Chondrocyte (in vitro differentiated cells): ENCODE measurements at regions not wholly inside any gene's neighbourhood (a gene's known extent, or its start where the extent isn't known, plus 50 kb on each side); places are given as distances from the start of the nearest gene placed in this dataset.

Source experiments
- DNase-seq: peaks from one replicate; pipeline ENCODE4 v3.0.0; 2021; ENCODE audit warnings: mixed read lengths, low spot score
- H3K27ac Mint-ChIP-seq: one replicate; pipeline ENCODE4 v1.8.0; 2021; ENCODE audit warnings: mild to moderate bottlenecking, moderate library complexity, mixed read lengths; ENCODE audit not compliant: unreplicated experiment
- H3K27me3 Mint-ChIP-seq: 2 replicates; pipeline ENCODE4 v1.8.0; 2021; ENCODE audit warnings: low read depth, mixed read lengths
- H3K36me3 Mint-ChIP-seq: 2 replicates; pipeline ENCODE4 v1.8.0; 2021; ENCODE audit warnings: low read depth, mixed read lengths
- H3K4me1 Mint-ChIP-seq: 2 replicates; pipeline ENCODE4 v1.8.0; 2021; ENCODE audit warnings: low read depth, mild to moderate bottlenecking, mixed read lengths
- H3K4me3 Mint-ChIP-seq: one replicate; pipeline ENCODE4 v1.8.0; 2021; ENCODE audit warnings: mild to moderate bottlenecking, moderate library complexity, mixed read lengths; ENCODE audit not compliant: unreplicated experiment
- H3K9me3 Mint-ChIP-seq: 2 replicates; pipeline ENCODE4 v1.8.0; 2021; ENCODE audit warnings: low read depth, mixed read lengths
- TF ChIP-seq, protein P1 (sequence below): fragments of 200-600 bp; sonication (generic); IDR thresholded peaks from 2 replicates; pipeline ENCODE4 v1.5.0; 2021; ENCODE audit warnings: antibody characterized with exemption, mild to moderate bottlenecking, moderate library complexity

GRCh38 chr9:106127776-106128175, 433.4 kb downstream of the TMEM38B start:
- Mint-ChIP-seq H3K27me3 (no peaks in the 10 kb centered on the region), H3K36me3 (no peaks in the 10 kb centered on the region), H3K9me3 (peaks cover 9% of the 10 kb centered on the region), H3K27ac (no peak overlapping the region), H3K4me1 (no peaks in the 10 kb centered on the region), H3K4me3 (no peak overlapping the region)
- no peak for DNase-seq
- TF ChIP-seq, protein P1, sequence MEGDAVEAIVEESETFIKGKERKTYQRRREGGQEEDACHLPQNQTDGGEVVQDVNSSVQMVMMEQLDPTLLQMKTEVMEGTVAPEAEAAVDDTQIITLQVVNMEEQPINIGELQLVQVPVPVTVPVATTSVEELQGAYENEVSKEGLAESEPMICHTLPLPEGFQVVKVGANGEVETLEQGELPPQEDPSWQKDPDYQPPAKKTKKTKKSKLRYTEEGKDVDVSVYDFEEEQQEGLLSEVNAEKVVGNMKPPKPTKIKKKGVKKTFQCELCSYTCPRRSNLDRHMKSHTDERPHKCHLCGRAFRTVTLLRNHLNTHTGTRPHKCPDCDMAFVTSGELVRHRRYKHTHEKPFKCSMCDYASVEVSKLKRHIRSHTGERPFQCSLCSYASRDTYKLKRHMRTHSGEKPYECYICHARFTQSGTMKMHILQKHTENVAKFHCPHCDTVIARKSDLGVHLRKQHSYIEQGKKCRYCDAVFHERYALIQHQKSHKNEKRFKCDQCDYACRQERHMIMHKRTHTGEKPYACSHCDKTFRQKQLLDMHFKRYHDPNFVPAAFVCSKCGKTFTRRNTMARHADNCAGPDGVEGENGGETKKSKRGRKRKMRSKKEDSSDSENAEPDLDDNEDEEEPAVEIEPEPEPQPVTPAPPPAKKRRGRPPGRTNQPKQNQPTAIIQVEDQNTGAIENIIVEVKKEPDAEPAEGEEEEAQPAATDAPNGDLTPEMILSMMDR, result no peak

- no peak overlapping the region for H3K4me3 Mint-ChIP-seq
- TF ChIP-seq, protein P1, result no peak
- H3K4me1 Mint-ChIP-seq, result no peaks in the 10 kb centered on the region
- H3K27ac Mint-ChIP-seq, result no peak overlapping the region
- no peaks in the 10 kb centered on the region for H3K36me3 Mint-ChIP-seq
- H3K9me3 Mint-ChIP-seq, result peaks cover 5% of the 10 kb centered on the region
- H3K27me3 Mint-ChIP-seq, result no peaks in the 10 kb centered on the region
- DNase-seq, result no peak
These were observed 436.0 kb downstream of the TMEM38B start for GRCh38 chr9:106130374-106130773.

- Mint-ChIP-seq H3K27ac (no peak overlapping the region), H3K4me3 (no peak overlapping the region), H3K4me1 (no peaks in the 10 kb centered on the region), H3K36me3 (no peaks in the 10 kb centered on the region), H3K27me3 (peaks cover 8% of the 10 kb centered on the region), H3K9me3 (no peaks in the 10 kb centered on the region)
- no peak for DNase-seq
- TF ChIP-seq, protein P1, result no peak
These were observed 449.4 kb downstream of the TMEM38B start for GRCh38 chr9:106143781-106144180.

DNA sequence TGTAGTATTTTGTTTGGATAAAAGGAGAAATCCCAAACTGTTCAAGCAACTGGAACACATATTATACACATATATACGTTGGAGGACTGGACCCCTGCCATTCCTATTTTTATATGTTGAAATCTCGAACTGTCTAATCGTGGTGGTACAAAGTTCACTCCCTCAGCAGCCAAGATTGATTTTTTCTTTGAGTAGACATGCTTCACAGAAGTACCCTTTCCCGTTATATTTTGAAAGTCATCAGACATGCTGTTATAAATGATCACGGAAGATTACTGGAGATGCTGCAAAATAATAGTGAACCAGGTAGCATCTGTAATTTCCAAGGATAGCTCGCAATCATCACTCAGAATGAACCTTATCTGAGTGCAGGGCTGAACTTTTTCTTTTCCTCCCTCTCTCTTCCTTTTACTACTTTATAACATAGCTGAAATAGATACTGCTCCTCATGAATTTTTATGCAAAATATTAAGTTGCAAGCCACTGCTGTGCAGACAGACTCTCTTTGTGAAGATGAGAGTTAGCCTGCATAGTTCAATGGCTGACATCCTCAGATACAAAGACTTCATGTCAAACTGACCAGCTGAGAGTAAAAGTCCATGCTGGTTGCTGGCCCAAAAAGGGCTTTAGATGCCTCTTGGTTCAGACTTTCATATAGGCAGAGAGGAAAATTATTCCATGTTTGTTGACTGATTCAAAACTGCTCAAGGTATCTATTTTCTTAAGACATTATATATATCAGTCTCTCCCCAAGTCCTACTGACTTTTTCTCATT, 451.9 kb downstream of the TMEM38B start:
- no peak overlapping the region for H3K27ac Mint-ChIP-seq
- TF ChIP-seq, protein P1, result no peak
- no peaks in the 10 kb centered on the region for H3K4me1 Mint-ChIP-seq
- H3K4me3 Mint-ChIP-seq, result no peak overlapping the region
- H3K36me3 Mint-ChIP-seq, result no peaks in the 10 kb centered on the region
- peaks cover 8% of the 10 kb centered on the region for H3K27me3 Mint-ChIP-seq
- H3K9me3 Mint-ChIP-seq, result no peaks in the 10 kb centered on the region
- no peak for DNase-seq

- TF ChIP-seq, protein P1, result no peak
- H3K36me3 Mint-ChIP-seq, result no peaks in the 10 kb centered on the region
- no peaks in the 10 kb centered on the region for H3K4me1 Mint-ChIP-seq
- H3K4me3 Mint-ChIP-seq, result no peak overlapping the region
- no peak overlapping the region for H3K27ac Mint-ChIP-seq
- no peaks in the 10 kb centered on the region for H3K9me3 Mint-ChIP-seq
- peaks cover 8% of the 10 kb centered on the region for H3K27me3 Mint-ChIP-seq
- no peak for DNase-seq
These were observed 452.5 kb downstream of the TMEM38B start for GRCh38 chr9:106146886-106147285.
